Kidney capillary endothelial cell (primary cell): ENCODE measurements at regions not wholly inside any gene's neighbourhood (a gene's known extent, or its start where the extent isn't known, plus 50 kb on each side); places are given as distances from the start of the nearest gene placed in this dataset.

Experiments used
- DNase-seq: peaks from one replicate; pipeline ENCODE4 v3.0.0-alpha.2; 2018; ENCODE audit warnings: low spot score

- peak; percentile 36 for DNase-seq
Measured at GRCh38 chr11:135075740-135076139, 663.7 kb upstream of the B3GAT1 start.

DNA sequence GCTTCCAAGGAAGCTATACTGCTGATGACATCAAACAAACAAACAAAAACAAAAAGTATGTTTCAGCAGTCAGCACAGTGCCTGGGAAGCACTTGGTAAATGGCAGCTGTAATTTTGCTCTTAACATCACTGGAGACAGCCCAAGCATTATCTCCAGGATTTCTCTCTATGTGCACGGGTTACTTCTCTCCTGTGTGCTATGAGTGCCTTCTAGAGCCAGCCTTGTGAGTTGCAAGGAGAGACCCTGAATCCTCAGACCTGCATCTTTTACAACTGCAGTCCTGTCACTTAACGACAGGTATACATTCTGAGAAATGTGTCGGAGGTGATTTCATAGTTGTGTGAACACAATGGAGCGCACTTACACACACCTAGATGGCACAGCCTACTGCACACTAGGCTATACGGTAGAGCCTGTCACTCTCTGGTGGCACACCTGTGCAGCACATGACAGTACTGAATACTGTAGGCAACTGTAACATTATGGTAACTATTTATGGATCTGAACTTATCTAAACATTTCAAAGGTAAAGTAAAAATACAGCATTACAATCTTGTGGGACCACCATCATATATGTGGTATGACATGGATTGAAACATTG, 662.5 kb upstream of the B3GAT1 start:
- DNase-seq, result no peak

DNA sequence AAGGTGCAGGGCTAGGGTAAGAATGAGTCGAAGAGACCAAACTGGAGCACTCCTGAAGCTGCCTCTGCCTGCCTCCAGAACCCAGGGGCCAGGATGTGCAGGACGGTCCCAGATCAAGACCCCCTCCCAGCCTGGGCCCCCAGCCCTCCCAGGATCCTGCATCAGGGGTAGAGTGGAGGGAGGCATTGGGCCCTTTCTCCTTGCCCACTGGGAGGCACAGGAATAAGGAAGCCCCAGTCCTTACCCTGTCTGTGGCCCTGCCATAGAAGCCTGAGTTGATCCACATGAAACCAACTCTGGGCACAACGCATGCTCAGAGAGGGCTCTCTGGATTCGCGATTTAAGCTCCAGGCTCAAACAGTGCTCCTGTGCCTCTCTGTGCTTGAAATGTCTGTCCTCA, 661.8 kb upstream of the B3GAT1 start:
- no peak for DNase-seq

GRCh38 chr11:135073381-135073780, 661.3 kb upstream of the B3GAT1 start:
- DNase-seq, result no peak

- peak; percentile 16 for DNase-seq
Measured at GRCh38 chr11:135069890-135070289, 657.8 kb upstream of the B3GAT1 start.

DNA sequence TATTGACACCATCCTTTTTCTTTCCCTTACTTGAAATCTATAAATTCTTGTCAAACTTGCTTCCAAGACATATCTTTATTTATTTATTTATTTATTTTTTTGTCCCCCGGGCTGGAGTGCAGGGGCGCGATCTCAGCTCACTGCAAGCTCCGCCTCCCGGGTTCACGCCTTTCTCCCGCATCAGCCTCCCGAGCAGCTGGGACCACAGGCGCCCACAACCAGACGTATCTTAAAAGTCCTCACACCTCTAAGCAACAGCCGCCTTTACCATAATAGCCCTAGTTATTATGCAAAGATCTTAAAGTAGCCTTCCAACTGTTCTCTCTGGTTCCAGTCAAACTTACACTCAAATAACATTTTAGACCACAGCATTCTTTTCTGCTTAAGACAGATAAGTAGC, 657.0 kb upstream of the B3GAT1 start:
- no peak for DNase-seq

DNA sequence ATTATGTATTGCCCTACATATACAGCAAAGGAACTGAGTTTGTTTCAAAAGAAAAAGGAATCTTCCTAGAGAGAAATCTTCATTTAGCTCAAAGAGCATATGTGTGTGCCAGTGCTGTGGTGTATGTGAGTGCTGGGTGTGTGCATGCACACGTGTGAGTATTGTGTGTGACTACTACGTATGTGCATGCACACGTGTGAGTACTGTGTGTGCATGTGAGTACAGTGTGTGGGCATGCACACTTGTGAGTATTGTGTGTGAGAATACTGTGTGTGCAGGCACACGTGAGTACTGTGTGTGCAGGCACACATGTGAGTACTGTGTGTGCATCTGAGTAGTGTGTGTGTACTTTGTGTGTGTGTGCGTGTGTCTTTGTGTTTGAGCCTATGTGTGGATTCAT, 651.0 kb upstream of the B3GAT1 start:
- no peak for DNase-seq

- no peak for DNase-seq
Measured at GRCh38 chr11:135061166-135061565, 649.1 kb upstream of the B3GAT1 start.

DNA sequence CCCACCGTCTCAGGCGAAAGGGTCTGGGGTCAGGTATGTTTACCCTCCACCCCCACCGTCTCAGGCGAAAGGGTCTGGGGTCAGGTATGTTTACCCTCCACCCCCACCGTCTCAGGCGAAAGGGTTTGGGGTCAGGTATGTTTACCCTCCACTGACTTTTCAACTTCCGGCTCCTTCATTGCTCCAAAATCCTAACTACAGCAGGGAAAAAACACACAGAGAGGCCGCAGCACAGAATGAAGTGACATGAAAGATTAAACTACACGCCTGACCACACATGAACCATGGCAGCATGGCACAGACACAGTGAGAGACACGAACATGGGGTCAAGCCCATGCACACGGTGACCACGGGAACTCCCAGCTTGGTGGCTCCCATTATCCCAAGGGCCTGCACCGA, 634.9 kb upstream of the B3GAT1 start:
- no peak for DNase-seq

DNA sequence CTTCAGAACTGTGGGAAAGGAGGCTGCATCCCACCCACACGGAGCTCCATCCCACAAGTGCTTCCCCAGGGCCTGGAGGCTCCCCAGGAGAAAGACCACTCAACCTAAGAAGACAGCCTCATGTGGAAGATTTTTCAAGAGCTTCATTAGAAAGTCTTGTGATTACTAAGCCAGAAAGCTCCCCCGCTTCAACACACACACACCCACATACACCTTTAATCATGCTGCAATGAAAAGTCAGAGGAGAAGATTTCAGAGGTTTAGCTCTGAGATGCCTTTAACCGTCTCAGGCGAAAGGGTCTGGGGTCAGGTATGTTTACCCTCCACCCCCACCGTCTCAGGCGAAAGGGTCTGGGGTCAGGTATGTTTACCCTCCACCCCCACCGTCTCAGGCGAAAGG, 634.5 kb upstream of the B3GAT1 start:
- DNase-seq, result no peak

GRCh38 chr11:135043434-135043833, 631.4 kb upstream of the B3GAT1 start:
- no peak for DNase-seq

- no peak for DNase-seq
Measured at GRCh38 chr11:135037828-135038227, 625.8 kb upstream of the B3GAT1 start.

GRCh38 chr11:135036488-135037297, 624.7 kb upstream of the B3GAT1 start:
- no peak for DNase-seq

DNA sequence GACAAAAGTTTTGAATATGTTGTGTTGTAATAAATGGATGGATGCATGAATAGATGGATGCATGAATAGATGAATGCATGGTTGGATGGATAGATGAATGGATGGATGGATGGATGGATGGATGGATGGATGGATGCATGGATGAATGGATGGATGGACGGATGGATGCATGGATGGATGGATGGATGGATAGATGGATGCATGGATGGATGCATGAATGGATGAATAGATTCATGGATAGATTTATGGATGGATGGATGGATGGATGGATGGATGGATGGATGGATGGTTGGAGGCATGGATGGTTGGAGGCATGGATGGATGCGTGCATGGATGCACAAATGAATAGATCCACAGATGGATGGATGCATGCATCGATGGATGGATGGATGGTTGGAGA, 623.2 kb upstream of the B3GAT1 start:
- DNase-seq, result no peak

DNA sequence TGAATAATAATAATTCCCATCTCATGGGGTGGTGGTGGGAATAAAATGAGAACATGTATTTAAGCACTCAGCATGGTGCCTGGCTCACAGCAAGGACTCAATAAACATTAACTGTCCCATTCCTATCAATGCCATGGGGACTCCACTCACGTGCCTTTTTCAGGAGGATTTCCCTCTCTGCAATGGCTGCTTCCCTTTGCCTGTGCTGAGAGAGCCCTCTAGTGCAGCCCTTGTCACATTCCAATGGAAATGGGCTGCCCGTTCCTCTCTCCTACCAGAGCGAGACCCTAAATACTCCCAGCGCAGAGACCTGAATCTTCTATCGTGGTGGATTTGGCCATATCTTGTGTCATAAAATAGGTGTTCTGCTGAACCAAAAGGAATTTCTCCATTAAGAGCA, 621.5 kb upstream of the B3GAT1 start:
- DNase-seq, result no peak

DNA sequence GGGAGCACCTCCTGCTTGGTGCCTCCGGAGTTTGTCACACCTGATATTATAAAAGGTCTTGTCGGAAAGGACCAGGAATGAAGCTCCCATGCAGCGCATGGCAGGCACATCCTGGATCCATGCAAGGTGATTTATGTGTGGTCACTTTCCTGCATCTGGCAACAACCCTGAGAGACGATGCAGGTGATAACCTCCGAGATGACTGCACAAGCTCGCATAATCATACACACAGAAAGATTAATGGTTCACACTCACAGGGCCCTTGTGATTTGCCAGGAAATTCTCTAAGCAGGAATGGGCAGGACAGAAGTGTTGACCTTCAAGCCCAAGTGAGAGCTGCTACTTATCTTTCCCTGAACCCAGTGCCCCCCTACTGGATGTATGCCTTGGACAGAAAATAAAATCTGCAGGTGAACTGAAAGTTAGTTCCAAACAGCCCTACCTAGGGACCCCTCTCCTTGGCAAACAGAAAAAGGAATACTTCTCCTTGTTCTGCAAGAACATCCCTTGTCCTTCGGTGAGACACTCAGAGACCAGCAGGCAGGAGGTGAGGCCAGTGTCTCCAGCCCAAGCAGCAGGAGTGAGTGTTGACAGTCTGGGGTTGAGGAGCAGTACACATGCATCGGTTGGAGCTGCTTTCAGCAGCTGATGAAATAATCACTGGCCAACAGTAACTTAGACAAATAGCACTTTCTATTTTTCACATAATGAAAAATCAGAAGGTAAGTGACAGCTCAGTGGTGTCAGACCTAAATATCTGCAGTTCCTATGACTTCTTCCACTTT, 619.4 kb upstream of the B3GAT1 start:
- DNase-seq, result no peak

DNA sequence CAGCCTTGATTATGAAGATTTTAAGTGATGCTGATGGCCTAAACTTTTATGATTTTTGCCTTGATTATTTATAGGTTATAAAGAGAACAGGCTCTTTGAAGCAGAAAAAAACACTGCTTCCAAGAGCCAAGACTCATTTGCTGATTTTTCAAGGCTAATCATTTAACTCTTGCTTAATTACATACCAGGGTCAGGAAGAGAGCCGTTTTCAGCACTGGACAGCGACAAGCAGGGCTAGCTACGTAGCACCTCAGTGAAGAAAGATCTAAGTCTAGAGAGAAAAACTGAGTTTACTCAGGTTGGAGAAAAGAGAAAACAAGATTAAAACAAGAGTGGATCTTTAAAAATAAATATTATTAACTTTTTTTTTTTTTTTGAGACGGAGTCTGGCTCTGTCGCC, 615.4 kb upstream of the B3GAT1 start:
- DNase-seq, result peak; percentile 40

DNA sequence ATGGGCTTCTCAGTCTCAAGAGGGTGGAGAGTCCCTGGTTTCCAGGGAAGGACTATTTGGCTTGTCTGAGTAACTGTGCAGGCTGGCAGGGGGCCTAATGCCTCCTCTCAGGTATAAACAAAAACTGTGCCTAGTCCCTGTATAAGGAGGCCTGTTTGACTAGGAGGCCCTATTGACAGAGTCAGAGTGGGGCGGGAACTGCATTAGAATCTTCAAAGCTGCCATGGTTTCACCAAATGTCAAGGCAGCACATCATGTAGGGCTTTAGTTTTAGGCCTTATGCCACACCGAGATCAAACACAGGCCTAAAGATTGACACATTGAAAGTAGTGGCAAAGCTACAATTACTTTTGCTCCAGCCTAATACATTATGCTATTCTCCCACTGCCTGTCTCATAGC, 611.5 kb upstream of the B3GAT1 start:
- no peak for DNase-seq

- DNase-seq, result no peak
Measured at GRCh38 chr11:135022454-135022853, 610.4 kb upstream of the B3GAT1 start.

DNA sequence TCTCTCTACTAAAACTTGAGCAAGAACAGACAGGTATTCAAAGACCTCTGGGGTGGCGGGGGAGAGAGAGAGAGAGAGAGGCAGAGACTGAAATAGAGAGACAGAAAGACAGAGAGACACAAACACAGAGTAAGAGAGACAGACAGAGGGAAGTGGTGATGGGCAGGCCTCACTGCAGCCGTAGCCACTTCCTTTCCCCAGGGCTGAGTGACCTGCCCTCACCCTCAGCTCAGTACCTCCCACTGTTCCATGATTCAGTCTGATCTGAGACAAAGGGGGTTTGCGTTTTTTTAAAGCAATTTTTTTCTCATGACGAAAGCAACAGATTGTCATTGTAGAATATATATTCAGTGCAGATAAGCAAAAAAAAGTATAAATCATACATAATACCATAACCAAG, 607.9 kb upstream of the B3GAT1 start:
- no peak for DNase-seq

GRCh38 chr11:135019343-135019871, 607.4 kb upstream of the B3GAT1 start:
- no peak for DNase-seq

- no peak for DNase-seq
Measured at GRCh38 chr11:135017296-135017695, 605.3 kb upstream of the B3GAT1 start.

GRCh38 chr11:135015966-135016365, 603.9 kb upstream of the B3GAT1 start:
- DNase-seq, result no peak
